NCI-H510A treated with DMSO at 0.1 percent for 48 hours (cell line): ENCODE measurements at regions not wholly inside any gene's neighbourhood (a gene's known extent, or its start where the extent isn't known, plus 50 kb on each side); places are given as distances from the start of the nearest gene placed in this dataset.

Experiments used
- DNase-seq: peaks from one replicate; lab custom pipeline; 2025; lab: John Stamatoyannopoulos, UW

DNA sequence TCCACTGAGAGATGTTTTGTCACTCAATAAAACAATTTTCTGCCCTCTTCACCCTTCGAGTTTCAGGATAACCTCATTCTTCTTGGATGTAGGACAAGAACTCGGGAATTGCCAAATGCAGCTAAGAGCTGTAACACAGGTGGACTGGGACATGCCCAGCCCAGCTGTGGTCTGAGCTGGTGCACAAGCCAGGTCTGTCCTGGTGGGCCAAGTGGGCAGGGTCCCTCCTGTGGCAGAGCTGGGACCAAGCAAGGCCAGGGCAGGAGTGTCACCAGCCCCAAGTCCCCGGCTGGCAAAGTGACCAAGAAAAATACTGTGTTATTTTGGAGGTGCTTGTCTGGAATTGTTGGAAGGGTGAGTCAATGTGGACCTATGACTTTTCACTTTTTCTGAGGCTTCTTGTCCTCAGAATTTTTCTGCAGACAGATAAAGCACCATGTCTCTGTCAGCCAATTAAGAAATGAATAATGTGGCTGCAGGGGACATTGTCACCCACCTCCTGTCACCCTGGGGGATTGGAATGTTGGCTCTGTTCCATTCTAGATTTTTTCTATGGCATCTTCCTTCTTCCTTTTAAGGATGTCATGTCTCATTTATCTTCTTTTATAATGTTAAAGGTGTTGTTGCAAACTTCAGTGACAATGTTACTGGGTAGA is 645.2 kb upstream of the EPHA6 start:
- no peak for DNase-seq

DNA sequence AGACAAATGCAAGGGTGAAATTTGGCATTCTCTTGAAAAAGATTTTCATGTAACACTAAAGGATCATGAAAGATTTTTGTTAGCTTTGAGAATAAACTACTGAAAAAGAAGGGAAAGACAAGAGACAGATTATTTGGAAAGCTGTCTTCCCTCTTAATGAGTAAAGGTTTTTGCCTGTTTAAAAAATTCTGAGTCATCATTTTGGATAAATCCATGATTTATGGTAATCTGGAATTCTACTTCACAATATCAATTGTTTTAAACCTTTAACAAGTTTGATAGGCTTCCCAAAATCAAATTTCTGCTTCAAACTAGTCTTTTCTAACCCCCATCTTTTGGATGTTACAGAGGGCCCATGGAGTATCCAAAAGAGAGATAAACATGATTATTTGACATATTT is 641.5 kb upstream of the EPHA6 start:
- DNase-seq: no peak

DNA sequence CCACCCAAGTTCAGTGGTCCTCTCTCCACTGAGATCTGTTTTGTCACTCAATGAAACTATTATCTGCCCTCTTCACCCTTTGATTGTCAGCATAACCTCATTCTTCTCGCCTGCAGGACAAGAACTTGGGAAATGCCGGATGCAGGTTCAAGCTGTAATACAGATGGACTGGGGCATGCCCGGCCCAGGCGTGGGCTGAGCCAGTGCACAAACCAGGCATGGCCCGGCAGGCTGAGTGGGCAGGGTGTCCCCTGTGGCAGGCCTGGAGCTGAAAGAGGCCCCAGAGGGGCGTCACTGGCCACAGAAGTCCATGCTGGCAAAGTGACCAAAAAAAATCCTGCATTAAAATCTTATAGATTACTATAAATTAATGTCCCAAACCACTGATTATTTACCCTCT is 638.9 kb upstream of the EPHA6 start:
- DNase-seq: no peak

DNA sequence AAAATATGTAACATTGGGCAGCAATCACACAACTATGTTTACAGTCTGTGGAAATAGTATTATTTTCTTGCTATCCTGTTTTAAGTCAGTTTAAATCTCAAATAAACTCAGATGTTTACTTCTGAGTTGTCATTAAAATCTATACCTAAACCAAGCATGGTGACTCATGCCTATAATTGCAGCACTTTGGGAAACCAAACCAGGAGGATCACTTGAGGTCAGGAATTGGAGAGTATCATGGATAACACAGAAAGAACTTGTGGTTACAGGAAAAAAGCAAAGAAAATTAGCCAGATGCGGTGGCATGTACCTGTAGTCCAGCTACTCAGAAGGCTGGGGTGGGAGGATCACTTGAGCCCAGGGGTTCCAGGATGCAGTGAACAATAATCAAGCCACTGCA is 631.6 kb upstream of the EPHA6 start:
- DNase-seq: no peak

DNA sequence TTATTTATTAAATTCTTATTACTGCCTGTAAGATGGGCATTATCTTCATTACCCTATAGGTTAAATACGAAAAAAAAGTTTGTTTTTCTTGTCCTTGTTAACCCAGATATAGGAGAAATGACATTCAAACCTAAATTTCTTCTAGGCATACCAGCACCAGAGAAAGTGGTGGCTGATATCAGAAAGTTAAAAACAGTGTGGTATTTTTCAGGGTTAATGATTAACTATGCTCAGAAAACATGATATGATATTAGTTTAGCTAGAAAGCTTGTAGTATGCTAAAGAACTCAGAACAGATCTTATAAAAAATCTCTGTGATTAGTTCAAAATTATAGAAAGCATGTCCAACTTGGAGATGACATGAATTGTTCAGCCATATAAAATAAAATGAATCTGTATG is 630.5 kb upstream of the EPHA6 start:
- DNase-seq: no peak

DNA sequence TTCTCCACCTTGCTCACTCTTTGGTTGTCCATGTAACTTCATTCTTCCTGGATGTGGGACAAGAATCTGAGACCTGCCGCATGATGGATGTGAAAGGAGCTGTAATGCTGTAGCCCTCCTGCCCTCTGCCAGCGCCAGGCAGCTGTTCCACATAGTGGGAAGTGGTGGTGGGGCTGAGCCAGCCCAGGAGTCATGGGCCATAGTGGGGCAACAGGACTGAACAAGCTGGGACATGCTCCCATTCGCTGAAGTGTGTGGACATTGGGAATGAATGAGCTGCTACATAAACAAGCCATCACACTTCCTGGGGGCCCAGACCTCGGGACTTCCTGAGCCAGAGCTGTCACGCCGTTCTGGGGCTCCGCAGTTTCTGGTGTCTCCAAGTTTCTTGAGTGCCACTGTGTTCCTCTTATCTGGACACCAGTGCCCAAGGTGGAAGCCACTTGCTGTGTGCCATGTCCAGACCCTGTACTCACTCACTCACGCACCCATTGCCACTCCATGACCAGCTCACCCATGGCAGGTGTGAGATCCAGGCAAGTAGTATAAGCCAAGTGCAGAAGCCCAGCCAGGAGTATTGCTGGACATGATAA is 624.3 kb upstream of the EPHA6 start:
- no peak for DNase-seq

DNA sequence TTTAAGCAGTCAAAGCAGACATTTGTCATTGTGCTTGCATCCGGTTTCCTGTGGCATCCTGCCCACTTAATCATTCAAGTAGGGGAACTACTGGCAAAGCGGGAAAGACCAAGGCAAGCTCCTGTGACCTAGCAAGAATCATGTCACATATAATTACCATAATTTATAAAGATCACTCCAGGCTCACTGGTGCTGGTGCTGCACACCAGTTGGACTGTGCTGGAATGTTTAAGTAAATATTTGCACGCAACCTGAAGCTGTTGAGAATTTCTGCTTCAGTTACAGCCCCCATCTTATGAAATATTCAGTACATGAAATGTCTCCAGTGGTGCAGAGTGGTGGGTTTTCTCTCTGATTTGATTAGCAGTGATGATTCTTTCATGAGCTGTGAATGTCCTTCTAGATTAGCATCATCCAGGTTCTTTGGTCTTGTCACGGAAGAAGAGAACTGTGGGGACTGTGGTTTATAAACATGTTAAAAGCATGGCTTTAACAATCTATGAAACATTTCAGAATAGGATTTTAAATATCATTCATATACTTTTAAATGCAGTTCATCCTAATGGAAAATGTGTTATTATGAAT is 621.3 kb upstream of the EPHA6 start:
- no peak for DNase-seq

DNA sequence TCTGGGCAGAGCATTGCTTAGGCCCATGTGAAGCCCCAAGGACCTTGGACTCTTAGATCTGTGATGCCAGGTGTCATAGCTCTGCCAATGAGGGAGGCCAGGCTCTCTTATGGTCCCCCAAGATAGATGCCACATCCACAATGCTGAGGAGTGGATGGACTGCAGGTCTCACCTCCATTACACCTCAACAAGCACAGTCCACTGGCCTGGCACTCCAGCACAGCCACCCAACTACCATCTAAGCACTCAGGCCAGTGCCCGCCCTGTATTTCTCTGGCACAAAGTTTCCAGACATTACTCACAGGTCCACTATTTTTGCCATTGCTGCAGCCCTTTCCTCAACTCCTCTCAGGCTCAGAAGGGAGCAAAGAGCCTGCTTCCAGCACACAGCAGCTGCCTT is 613.5 kb upstream of the EPHA6 start:
- DNase-seq: no peak

DNA sequence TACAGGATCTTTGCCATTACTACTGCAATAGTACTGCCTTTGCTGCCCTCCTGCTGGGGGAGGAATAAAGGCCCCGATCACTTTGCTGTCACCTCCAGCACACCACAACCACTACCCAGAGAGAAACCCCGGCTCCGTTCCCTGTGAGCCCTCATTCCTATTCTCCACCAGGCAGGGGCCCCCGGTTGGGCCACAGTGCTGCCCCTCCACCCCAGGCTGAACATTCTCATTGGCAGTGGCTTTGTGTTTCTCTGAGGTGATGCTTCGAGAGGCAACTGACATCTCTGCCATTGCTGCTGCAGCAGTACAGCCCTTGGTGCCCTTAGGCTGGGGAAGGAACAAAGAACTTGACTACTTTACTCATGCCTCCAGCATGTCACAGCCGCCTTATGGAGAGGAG is 612.9 kb upstream of the EPHA6 start:
- no peak for DNase-seq

DNA sequence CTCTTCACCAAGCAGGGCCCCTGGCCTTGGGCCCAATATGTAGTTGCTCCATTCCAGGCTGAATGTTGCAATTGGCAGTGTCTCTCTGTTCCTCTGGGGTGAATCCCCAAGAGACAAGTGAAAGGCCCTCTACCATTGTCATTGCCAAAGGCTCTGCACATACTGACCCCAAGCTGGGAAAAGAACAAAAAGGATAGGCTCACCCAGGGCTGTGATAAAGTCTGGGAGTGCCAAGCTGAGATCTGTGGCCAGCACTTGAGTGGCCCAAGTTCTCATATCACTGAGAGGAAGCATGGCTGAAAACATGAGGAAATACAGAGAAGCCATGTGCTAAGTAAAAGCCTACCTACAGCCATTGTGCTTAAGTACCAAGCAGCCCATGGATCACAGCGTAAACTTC is 612.2 kb upstream of the EPHA6 start:
- DNase-seq: no peak

DNA sequence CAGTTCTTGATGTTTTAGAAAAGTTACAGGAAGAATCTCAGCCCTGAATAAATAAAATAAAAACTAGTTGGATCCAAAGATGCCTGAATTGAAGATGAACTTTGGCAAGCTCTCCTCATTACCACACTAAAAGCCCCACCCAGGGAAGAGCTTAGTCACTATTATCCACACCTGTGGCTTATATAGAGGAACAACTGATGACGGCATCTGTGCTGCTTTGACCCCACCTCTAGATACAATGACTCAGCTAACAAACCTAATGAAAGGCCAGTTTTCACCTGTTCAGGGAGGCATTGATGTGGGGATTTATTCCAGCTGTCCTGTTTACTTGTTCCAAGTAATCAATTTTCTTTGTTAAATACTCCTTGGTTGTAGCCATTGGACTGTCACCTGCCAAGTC is 604.7 kb upstream of the EPHA6 start:
- no peak for DNase-seq

DNA sequence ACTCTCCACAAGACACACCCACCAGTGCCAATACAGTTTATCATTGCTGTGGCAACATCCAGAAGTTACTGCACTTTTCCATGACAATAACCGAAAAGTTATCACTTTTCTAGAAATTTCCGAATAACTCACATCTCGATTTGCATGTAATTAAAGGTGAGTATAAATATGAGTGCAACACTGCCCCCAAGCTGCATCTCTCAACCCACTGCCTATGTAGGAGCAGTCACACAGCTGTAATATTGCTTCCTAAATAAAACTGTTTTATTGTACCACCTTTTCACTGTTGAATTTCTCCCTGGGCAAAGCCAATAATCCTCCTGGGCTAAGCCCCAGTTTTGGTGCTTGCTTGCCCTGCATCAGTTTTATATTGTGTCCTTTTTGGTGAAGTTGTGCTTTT is 601.0 kb upstream of the EPHA6 start:
- no peak for DNase-seq

DNA sequence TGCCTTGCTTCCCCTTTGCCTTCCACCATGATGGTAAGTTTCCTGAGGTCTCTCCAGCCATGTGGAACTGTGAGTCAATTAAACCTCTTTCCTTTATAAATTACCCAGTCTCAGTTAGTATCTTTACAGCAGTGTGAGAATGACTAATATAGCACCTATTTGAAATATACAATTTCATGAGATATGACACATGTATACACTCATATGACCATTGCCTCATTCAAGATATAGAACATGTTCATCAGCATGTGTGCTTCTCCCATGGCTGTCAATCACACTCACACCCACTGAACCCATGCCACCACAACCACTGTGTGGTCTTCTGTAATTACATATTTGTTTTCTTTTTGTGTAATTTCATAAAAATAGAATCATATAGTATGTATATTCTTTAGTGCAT is 599.5 kb upstream of the EPHA6 start:
- no peak for DNase-seq

DNA sequence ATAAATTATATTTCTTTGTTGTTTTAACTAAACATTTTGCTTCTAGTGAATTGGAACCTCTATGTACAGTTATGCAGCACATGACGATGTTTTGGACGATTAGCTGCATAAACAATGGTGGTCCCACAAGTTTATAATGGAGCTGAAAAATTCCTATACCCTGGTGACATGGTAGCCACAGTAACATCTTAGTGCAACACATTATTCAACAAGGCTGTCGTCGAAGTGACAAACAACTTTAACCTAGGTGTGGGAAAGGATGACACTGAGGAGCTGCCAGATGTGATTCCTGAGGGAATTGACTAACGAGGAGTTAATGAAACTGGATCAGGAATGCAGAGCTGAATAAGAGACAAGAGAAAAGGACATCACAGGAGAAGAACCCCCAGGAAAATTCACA is 588.9 kb upstream of the EPHA6 start:
- DNase-seq: no peak

DNA sequence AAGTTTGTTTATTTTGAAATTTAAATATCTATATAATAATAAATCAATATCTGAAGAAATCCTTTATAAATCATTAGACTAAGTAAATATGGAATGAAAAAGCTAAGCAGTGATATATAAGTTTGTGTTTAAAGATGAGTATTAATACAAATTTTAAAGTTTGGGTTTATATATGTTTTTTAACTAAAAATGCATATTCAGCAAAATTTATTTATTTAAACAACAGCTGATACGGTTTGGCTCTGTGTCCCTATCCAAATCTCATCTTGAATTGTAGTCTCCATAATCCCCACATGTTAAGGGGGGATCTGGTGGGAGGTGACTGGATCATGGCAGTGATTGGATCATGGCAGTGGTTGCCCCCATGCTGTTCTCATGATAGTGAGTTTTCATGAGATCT is 580.7 kb upstream of the EPHA6 start:
- DNase-seq: no peak

DNA sequence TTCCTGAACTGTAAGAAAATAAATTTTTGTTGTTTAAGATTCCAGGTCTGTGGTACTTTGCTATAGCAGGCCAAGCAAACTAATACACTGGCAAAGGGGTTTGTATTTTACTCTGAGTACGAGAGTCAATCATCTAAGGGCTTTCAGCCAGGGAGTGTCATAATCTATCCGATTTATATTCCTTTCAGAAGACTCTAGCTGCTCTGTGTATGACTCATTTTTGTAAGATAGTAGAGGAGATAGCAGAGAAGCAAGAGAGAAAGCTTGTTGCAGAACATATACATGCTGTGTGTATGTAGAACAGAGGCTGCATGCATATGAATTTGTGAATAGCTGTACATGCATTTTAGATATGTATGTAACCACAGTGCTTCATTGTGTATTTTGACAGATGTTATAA is 577.9 kb upstream of the EPHA6 start:
- DNase-seq: no peak

DNA sequence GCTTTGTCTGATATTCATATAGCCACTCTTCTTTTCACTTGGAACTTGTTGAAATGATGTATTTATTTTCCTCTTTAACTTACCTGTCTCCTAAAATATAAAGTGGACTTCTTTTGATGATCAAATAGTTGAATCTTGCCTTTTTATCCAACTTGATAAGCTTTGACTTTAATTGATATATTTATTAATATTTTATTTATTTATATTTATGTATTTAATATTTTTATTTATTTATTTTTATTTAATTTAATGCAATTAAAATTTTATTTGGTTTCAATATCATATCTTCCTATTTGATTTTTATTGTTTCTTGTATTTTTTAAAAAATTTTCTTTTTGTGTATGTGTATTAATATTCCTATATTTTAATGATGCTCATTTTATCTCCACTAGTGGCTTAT is 555.1 kb upstream of the EPHA6 start:
- no peak for DNase-seq

DNA sequence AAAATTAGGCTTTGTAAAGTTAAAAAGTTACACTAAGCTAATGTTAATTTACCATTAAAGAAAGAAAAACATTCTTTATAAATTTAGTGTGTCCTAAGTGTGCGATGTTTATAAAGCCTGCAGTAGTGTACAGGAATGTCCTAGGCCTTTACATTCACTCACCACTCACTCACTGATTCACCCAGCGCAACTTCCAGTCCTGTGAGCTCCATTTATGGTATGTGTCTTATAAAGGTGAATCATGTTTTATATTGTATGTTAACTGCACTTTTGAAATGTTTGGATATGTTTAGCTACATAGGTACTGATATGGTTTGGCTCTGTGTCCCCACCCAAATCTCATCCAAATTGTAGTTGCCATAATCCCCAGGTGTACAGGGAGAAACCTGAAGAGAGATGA is 549.7 kb upstream of the EPHA6 start:
- no peak for DNase-seq

DNA sequence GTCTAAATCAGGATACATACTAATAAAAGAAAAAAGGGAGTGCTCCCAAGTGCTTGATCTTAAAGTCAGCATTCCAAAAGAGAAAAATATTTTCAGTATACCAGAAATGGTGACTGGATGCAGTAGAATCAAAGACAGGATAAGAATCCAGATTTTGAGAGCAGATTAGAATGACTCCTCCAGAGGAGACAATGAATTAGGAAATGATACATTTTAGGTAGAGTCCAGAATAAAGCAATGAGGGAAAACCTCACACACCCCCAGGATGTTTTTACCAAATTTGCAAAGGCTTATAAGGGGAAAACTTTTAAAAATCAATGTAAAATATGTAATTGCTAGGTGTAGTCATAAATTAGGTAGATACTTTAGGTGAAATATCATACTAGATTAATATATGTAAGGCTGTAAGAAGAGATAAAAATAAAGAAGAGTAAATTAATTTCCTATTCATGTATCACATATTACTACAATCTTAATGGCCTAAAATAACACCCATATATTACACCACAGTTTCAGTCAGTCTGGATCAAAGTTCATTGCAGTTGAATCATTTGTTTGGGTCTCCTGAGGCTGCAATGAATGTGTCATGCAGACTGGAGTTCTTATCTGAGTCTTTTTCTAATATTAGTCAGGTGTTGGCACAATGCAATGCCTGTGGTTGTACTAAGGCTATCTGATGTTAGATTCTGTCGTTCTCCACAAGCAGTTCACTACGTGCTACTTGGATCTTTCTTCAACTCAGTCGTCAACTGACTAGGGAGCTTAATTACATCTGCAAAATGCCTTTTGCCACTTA is 547.8 kb upstream of the EPHA6 start:
- no peak for DNase-seq

DNA sequence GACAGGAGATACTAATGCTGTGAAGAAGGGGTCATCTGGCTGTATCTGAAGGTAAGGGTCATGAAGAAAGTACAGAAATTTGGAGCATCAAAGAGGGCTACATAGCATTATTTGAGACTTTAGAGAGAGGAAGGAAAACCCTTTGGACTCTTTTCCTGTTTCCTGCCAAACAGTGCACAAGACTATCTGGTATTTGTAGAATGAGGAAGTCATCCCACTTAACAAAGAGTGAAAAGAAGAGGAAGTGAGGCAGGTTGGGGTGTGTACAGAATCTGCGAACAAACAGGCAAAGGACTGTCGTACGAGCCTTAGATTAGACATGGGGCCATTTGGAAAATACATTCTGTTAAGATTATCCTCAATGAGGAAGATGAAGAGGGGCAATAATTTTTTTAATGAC is 546.8 kb upstream of the EPHA6 start:
- no peak for DNase-seq

DNA sequence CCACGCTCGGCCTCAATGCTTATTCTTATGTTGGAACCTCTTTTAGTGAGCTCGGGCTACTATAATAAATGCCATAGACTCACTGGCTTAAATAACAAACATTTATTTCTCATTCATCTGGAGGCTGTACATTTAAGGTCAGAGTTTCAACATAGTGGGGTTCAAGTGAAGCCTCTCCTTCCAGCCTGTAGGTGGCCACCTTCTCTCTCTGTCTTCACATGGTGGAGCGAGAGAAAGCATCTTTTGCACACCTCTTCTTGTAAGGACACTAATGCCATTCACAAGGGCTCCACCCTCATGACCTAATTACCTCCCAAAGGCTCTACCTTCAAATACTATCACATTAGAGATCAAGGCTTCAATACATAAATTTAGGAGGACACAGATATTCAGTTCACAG is 520.3 kb upstream of the EPHA6 start:
- DNase-seq: no peak

DNA sequence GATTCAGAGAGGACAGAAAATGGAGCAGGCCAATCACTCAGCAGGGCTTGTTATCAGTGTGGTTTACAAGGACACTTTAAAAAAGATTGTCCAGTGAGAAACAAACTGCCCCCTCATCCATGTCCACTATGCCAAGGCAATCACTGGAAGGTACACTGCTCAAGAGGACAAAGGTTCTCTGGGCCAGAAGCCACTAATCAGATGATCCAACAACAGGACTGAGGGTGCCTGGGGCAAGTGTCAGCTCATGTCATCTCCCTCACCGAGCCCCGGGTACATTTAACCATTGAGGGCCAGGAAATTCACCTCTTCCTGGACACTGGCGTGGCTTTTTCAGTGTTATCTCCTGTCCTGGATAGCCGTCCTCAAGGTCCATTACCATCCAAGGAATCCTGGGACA is 513.7 kb upstream of the EPHA6 start:
- DNase-seq: no peak

DNA sequence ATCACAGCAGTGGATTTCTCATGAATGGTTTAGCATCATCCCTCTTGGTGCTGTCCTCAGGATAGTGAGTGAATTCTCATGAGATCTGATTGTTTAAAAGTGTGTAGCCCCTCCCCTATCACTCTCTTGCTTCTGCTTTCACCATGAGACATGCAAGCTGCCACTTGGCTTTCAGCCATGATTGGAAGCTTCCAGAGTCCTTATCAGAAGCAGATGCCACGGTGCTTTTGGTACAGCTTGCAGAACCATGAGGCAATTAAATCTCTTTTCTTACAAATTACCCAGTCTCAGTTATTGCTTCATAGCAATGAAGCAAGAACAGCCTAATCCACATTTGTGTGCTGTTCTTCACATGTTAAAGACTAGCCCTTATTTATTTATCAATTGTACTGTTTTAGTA is 495.2 kb upstream of the EPHA6 start:
- no peak for DNase-seq
